Astrocyte of the cerebellum (primary cell): ENCODE measurements at regions not wholly inside any gene's neighbourhood (a gene's known extent, or its start where the extent isn't known, plus 50 kb on each side); places are given as distances from the start of the nearest gene placed in this dataset.

ENCODE experiments used
- DNase-seq: peaks from one replicate; pipeline ENCODE4 v3.0.0-alpha.2; 2011; ENCODE audit warnings: low read depth
- H3K4me3 ChIP-seq: 2 replicates; pipeline ENCODE4 v1.5.1; 2011; ENCODE audit warnings: mild to moderate bottlenecking, low read depth, low read length, moderate library complexity
- in situ Hi-C: cut with HindIII; loops from 2 replicates; pipeline ENCODE4 v1.10.0; 2017; ENCODE audit warnings: low sequenced_read_pairs
- TF ChIP-seq, protein P1 (sequence below): IDR thresholded peaks from 2 replicates; pipeline ENCODE4 v1.5.1; 2012; ENCODE audit warnings: low read length, low read depth, moderate library complexity, mild to moderate bottlenecking; ENCODE audit errors: missing control alignments

DNA sequence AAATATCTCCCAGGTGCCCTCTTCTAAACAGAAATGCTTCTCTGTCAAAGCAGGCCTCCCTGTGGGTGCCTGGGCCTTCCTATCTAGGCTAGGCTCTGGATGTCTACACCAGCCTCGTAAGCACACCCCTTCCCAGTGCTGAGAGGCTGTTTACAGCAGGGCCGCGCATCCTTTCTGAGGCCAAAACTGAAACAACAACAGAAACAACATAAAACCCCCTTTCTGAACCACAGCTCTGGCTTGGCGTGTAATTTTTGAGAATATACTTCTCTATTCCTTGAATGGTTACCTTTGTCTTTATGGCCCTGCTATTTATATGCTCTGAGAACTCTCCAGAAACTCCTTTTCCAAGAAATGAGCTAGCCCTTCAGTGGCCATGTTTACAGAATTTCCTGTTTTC, 118.4 kb downstream of the BCL2L11 start:
- TF ChIP-seq, protein P1, sequence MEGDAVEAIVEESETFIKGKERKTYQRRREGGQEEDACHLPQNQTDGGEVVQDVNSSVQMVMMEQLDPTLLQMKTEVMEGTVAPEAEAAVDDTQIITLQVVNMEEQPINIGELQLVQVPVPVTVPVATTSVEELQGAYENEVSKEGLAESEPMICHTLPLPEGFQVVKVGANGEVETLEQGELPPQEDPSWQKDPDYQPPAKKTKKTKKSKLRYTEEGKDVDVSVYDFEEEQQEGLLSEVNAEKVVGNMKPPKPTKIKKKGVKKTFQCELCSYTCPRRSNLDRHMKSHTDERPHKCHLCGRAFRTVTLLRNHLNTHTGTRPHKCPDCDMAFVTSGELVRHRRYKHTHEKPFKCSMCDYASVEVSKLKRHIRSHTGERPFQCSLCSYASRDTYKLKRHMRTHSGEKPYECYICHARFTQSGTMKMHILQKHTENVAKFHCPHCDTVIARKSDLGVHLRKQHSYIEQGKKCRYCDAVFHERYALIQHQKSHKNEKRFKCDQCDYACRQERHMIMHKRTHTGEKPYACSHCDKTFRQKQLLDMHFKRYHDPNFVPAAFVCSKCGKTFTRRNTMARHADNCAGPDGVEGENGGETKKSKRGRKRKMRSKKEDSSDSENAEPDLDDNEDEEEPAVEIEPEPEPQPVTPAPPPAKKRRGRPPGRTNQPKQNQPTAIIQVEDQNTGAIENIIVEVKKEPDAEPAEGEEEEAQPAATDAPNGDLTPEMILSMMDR, result no peak
- DNase-seq, result no peak
- H3K4me3 ChIP-seq, result no peak overlapping the region
- in situ Hi-C loops, result no loop called here

DNA sequence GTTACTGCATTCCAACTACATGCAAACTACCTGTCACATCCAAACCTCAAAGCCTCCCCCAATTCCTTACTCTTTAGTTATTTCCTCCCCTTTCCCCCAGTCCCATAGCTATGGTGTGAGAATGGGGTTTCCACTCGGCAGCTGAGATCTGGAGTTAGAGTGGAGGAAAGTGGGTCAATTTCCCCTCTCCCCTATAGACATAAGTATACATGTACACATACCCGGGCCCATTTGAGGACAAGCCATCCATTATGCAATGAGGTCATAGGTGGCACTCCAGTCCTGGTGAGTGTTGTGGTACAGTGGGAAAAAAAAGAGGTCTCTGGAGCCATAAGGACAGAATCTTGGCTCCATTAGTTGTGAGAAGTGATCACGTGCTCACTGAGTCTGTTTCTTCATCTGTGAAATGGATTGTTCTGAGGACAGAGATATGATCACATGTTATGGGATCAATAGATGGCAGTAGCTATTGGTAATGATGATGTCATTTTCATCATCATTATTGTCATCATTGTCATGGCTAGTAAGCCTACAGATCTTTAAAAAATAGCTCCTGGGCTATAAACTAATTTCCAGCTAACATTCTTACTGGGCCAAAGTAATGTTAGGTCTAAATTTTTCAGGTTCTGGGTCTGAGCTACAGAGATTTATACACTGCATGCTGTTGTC, 119.0 kb downstream of the BCL2L11 start:
- in situ Hi-C loops, result no loop called here
- no peak overlapping the region for H3K4me3 ChIP-seq
- DNase-seq, result no peak
- TF ChIP-seq, protein P1, result no peak

DNA sequence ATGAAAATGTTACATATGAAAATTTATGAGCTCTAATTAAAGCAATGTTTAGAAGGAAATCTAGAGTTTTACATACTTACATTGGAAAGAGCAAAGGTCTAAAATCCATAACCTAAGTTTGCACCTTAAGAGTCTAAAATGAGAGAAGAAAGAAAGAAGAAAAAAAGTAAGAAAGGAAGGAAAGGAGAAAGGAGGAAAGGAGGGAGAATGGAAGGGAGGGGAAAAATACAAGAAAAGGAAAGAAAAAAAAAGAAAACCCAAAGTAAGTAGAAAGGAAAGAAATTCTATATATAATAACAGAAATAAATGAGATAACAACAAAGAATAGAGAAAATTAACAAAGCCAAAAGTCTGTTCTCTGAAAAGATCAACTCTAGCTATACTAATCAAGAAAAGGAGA, 122.6 kb downstream of the BCL2L11 start:
- TF ChIP-seq, protein P1, result no peak
- in situ Hi-C loops, result no loop called here
- no peak overlapping the region for H3K4me3 ChIP-seq
- no peak for DNase-seq

DNA sequence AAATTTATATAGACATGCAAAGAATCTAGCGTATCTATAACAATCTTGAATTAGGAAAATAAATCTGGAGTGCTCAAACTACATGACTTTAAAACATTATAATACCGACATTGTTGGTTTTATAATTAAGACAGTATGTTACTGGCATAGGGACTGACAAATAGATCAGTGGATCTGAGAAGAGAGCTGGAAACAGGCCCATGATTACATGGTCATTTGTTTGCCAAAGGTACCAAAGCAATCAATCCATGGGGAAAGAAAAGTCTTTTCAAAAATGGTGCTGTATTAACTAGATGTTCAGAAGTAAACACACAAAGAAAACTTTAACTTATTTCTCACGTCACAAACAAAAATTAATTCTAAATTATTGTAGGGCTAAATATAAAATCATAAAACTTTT, 124.2 kb downstream of the BCL2L11 start:
- in situ Hi-C loops, result no loop called here
- no peak overlapping the region for H3K4me3 ChIP-seq
- no peak for DNase-seq
- TF ChIP-seq, protein P1, result no peak

DNA sequence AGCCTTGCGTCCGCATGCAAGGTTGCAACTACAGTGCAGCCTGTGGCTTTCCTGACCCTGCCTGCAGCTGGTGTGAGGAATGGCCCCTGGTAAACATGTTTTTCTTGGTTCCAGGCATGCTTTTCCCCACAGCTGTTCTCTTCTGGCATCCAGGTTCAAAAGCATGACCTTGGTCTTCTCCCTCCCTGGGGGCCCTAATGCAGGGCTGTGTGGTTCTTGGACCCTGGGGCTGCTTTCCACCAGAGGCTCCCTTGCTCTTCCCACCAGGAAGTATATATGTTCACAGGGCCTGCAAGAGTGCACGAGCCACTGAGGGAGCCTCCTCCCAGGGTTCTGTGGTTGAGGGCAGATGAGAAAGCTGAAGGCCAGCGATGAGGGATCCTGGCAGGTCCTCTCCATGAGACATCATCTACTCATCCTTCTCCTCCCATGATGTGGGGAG, 125.9 kb downstream of the BCL2L11 start:
- no peak overlapping the region for H3K4me3 ChIP-seq
- in situ Hi-C loops, result no loop called here
- DNase-seq, result no peak
- TF ChIP-seq, protein P1, result no peak

DNA sequence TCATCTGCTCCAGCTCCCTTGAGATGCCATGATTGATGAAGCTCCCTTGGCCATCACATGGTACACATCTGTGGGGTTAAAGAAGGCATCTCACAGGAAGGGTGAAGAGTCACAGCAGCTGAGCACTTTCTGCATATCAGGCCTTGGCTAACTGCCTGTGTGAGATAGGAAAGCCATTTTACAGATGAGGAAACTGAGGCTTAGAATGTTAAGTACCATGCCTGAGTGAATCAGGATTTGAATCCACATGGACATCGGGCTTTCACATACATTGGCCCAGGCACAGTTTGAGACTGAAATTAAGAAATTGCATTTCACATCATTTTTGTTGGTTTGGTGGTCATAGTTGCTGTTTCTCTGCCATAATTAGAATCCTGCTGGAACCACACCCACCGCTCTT, 126.8 kb downstream of the BCL2L11 start:
- in situ Hi-C loops, result no loop called here
- no peak overlapping the region for H3K4me3 ChIP-seq
- no peak for DNase-seq
- TF ChIP-seq, protein P1, result no peak

DNA sequence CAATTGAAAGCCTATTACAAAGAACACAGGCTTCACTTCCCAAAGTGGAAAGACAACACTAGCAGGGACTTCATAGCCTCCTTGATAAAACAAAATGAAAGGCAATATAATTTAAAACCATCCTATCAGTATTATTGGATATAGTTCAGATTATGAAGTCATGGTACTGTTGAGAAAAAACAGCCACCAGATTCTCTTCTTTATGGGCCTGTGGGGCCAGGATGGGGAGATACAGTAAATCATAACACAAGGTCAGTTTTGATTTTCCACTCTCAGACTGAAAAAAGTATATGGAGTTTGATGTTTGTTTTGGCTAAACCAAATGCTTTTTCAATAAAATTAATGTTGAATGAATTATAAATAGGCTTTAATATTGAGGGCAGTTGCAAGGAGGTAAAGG, 129.1 kb downstream of the BCL2L11 start:
- in situ Hi-C loops, result no loop called here
- TF ChIP-seq, protein P1, result no peak
- H3K4me3 ChIP-seq, result no peak overlapping the region
- DNase-seq, result no peak
